NCI-H82 treated with DMSO at 0.1 percent for 48 hours (cell line): ENCODE measurements at regions not wholly inside any gene's neighbourhood (a gene's known extent, or its start where the extent isn't known, plus 50 kb on each side); places are given as distances from the start of the nearest gene placed in this dataset.

Source experiments
- DNase-seq: peaks from one replicate; lab custom pipeline; 2025; ENCODE audit not compliant: unreplicated experiment; lab: John Stamatoyannopoulos, UW

GRCh38 chr9:81490605-81491331 lies 198.6 kb downstream of the TLE1 start:
- DNase-seq = no peak

- DNase-seq = no peak
Measured at GRCh38 chr9:81489046-81489445, 200.3 kb downstream of the TLE1 start.

- no peak for DNase-seq
Measured at GRCh38 chr9:81480828-81481604, 208.3 kb downstream of the TLE1 start.

- DNase-seq = no peak
Measured at GRCh38 chr9:81479573-81479972, 209.8 kb downstream of the TLE1 start.

- no peak for DNase-seq
Measured at GRCh38 chr9:81477669-81478068, 211.7 kb downstream of the TLE1 start.

GRCh38 chr9:81476813-81477490 lies 212.4 kb downstream of the TLE1 start:
- DNase-seq = no peak

GRCh38 chr9:81474792-81475191 lies 214.6 kb downstream of the TLE1 start:
- DNase-seq = no peak

GRCh38 chr9:81474125-81474524 lies 215.2 kb downstream of the TLE1 start:
- DNase-seq = no peak

GRCh38 chr9:81473708-81474107 lies 215.6 kb downstream of the TLE1 start:
- DNase-seq = no peak

- no peak for DNase-seq
Measured at GRCh38 chr9:81473206-81473605, 216.1 kb downstream of the TLE1 start.

- no peak for DNase-seq
Measured at GRCh38 chr9:81472701-81473100, 216.6 kb downstream of the TLE1 start.

- DNase-seq = no peak
Measured at GRCh38 chr9:81470864-81471263, 218.5 kb downstream of the TLE1 start.

GRCh38 chr9:81468084-81468595 lies 221.2 kb downstream of the TLE1 start:
- no peak for DNase-seq

GRCh38 chr9:81466981-81467380 lies 222.4 kb downstream of the TLE1 start:
- no peak for DNase-seq

- DNase-seq = no peak
Measured at GRCh38 chr9:81465468-81466011, 223.8 kb downstream of the TLE1 start.

- DNase-seq = no peak
Measured at GRCh38 chr9:81462801-81463200, 226.5 kb downstream of the TLE1 start.

GRCh38 chr9:81461196-81461595 lies 228.2 kb downstream of the TLE1 start:
- DNase-seq = no peak

GRCh38 chr9:81460693-81461092 lies 228.7 kb downstream of the TLE1 start:
- DNase-seq = no peak

- DNase-seq = no peak
Measured at GRCh38 chr9:81459591-81459990, 229.8 kb downstream of the TLE1 start.

GRCh38 chr9:81456431-81457006 lies 232.8 kb downstream of the TLE1 start:
- no peak for DNase-seq
